ENCODE measurements at regions not wholly inside any gene's neighbourhood (a gene's known extent, or its start where the extent isn't known, plus 50 kb on each side); places are given as distances from the start of the nearest gene placed in this dataset.

GRCh38 chr11:96986516-96986915, 596.7 kb downstream of the JRKL start:
- no peak overlapping the region for H3K4me2 ChIP-seq (ENCODE audit: low read depth, low read length, poor library complexity, severe bottlenecking)
- no peaks in the 10 kb centered on the region for H3K9me2 ChIP-seq (replicated peaks; ENCODE audit: insufficient read depth, low read length)
- H3K9me3 ChIP-seq (ENCODE audit: insufficient read depth, low read length) = no peaks in the 10 kb centered on the region
- no peaks in the 10 kb centered on the region for H3K79me2 ChIP-seq (ENCODE audit: insufficient read depth, low read length)
- TF ChIP-seq EZH2phosphoT487 (conservative IDR thresholded peaks at IDR 0.05; ENCODE audit: low read length) = no peak
- TF ChIP-seq, protein P1, sequence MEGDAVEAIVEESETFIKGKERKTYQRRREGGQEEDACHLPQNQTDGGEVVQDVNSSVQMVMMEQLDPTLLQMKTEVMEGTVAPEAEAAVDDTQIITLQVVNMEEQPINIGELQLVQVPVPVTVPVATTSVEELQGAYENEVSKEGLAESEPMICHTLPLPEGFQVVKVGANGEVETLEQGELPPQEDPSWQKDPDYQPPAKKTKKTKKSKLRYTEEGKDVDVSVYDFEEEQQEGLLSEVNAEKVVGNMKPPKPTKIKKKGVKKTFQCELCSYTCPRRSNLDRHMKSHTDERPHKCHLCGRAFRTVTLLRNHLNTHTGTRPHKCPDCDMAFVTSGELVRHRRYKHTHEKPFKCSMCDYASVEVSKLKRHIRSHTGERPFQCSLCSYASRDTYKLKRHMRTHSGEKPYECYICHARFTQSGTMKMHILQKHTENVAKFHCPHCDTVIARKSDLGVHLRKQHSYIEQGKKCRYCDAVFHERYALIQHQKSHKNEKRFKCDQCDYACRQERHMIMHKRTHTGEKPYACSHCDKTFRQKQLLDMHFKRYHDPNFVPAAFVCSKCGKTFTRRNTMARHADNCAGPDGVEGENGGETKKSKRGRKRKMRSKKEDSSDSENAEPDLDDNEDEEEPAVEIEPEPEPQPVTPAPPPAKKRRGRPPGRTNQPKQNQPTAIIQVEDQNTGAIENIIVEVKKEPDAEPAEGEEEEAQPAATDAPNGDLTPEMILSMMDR (IDR thresholded peaks at IDR 0.05; ENCODE audit: insufficient read depth, low read length, poor library complexity, severe bottlenecking) = no peak
- H3F3A ChIP-seq (ENCODE audit: insufficient read depth) = no peaks in the 10 kb centered on the region
- no peak overlapping the region for H3K27ac ChIP-seq (ENCODE audit: low read depth, low read length)
- H3K36me3 ChIP-seq (ENCODE audit: low read length) = no peaks in the 10 kb centered on the region
- no peaks in the 10 kb centered on the region for H3K27me3 ChIP-seq (ENCODE audit: low read length)
- no peak overlapping the region for H3K4me3 ChIP-seq (ENCODE audit: insufficient read depth, low read length, poor library complexity, severe bottlenecking)
- no peaks in the 10 kb centered on the region for H4K20me1 ChIP-seq (ENCODE audit: low read depth, low read length)
- H3K9ac ChIP-seq (ENCODE audit: low read length) = no peak overlapping the region
- H2AFZ ChIP-seq (ENCODE audit: low read depth, low read length, severe bottlenecking) = no peak overlapping the region

- H4K20me1 ChIP-seq (ENCODE audit: low read depth, low read length) = no peaks in the 10 kb centered on the region
- H3K9ac ChIP-seq (ENCODE audit: low read length) = no peak overlapping the region
- H3K4me2 ChIP-seq (ENCODE audit: low read depth, low read length, poor library complexity, severe bottlenecking) = no peak overlapping the region
- H3K79me2 ChIP-seq (ENCODE audit: insufficient read depth, low read length) = no peaks in the 10 kb centered on the region
- TF ChIP-seq, protein P1 (IDR thresholded peaks at IDR 0.05; ENCODE audit: insufficient read depth, low read length, poor library complexity, severe bottlenecking) = no peak
- TF ChIP-seq EZH2phosphoT487 (conservative IDR thresholded peaks at IDR 0.05; ENCODE audit: low read length) = no peak
- H3K27ac ChIP-seq (ENCODE audit: low read depth, low read length) = no peak overlapping the region
- H3K4me3 ChIP-seq (ENCODE audit: insufficient read depth, low read length, poor library complexity, severe bottlenecking) = no peak overlapping the region
- no peaks in the 10 kb centered on the region for H3K9me2 ChIP-seq (replicated peaks; ENCODE audit: insufficient read depth, low read length)
- no peaks in the 10 kb centered on the region for H3F3A ChIP-seq (ENCODE audit: insufficient read depth)
- no peaks in the 10 kb centered on the region for H3K27me3 ChIP-seq (ENCODE audit: low read length)
- H3K36me3 ChIP-seq (ENCODE audit: low read length) = no peaks in the 10 kb centered on the region
- no peak overlapping the region for H2AFZ ChIP-seq (ENCODE audit: low read depth, low read length, severe bottlenecking)
- H3K9me3 ChIP-seq (ENCODE audit: insufficient read depth, low read length) = no peaks in the 10 kb centered on the region
These were observed 601.1 kb downstream of the JRKL start for GRCh38 chr11:96990914-96991313.

DNA sequence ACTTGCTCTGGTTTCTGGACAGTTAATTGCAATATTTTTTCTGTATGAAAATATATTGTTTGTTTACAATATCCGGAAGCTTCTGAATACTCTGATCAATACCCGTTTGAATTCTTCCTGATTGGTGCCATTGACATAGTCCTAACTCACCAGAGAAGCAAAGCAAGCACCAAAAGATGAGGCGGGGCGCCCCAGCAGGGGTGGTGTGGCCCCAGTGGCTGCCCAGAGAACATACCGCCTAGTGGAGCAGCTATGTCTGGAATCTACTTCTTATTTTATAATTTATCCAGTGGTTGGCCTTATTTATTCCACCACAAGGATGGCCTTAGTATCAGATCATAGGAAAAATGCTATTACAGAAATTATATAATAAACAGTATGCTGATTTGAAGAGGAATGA, 610.7 kb downstream of the JRKL start:
- no peaks in the 10 kb centered on the region for H3F3A ChIP-seq (ENCODE audit: insufficient read depth)
- no peak overlapping the region for H3K27ac ChIP-seq (ENCODE audit: low read depth, low read length)
- no peak for TF ChIP-seq EZH2phosphoT487 (conservative IDR thresholded peaks at IDR 0.05; ENCODE audit: low read length)
- TF ChIP-seq, protein P1 (IDR thresholded peaks at IDR 0.05; ENCODE audit: insufficient read depth, low read length, poor library complexity, severe bottlenecking) = no peak
- H3K4me3 ChIP-seq (ENCODE audit: insufficient read depth, low read length, poor library complexity, severe bottlenecking) = no peak overlapping the region
- no peak overlapping the region for H2AFZ ChIP-seq (ENCODE audit: low read depth, low read length, severe bottlenecking)
- H3K9me3 ChIP-seq (ENCODE audit: insufficient read depth, low read length) = no peaks in the 10 kb centered on the region
- H3K9ac ChIP-seq (ENCODE audit: low read length) = no peak overlapping the region
- H3K36me3 ChIP-seq (ENCODE audit: low read length) = no peaks in the 10 kb centered on the region
- H3K9me2 ChIP-seq (replicated peaks; ENCODE audit: insufficient read depth, low read length) = no peaks in the 10 kb centered on the region
- H4K20me1 ChIP-seq (ENCODE audit: low read depth, low read length) = no peaks in the 10 kb centered on the region
- no peaks in the 10 kb centered on the region for H3K27me3 ChIP-seq (ENCODE audit: low read length)
- no peak overlapping the region for H3K4me2 ChIP-seq (ENCODE audit: low read depth, low read length, poor library complexity, severe bottlenecking)
- no peaks in the 10 kb centered on the region for H3K79me2 ChIP-seq (ENCODE audit: insufficient read depth, low read length)
